Limb (tissue), 2 donors: ENCODE measurements at regions not wholly inside any gene's neighbourhood (a gene's known extent, or its start where the extent isn't known, plus 50 kb on each side); places are given as distances from the start of the nearest gene placed in this dataset.
"Not testable (repeated sequence)": the region's sequence is repeated elsewhere in the genome, so short reads cannot be mapped to it uniquely, and the experiment has no call there.

Experiments
- DNase-seq, 2 donors: peaks; one replicate each; pipeline ENCODE4 v3.0.0-alpha.2; 2016; ENCODE audit errors: extremely low spot score in 2 of 2

DNA sequence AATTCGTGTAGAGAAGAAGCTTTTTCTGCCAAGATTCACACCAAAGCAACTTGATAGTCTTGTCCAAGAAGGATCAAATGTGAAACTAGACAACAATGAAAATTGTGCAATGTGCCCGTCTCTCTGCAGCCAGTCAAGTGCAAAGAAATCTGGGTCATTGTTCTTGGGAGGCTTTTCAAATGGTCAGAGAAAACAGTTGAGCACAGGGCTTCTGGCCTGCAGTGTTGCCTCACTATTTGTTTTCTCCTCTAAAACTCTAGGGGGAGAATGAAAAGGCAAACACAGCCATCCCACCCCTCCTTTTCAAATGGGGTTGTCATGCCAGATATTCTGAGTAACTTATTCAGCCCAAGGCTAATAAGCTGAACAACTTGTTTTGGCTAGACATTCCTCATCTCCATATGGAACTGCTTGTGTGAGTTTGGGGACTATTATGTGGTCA lies 417.6 kb upstream of the CDIN1 start:
- no peak for DNase-seq

DNA sequence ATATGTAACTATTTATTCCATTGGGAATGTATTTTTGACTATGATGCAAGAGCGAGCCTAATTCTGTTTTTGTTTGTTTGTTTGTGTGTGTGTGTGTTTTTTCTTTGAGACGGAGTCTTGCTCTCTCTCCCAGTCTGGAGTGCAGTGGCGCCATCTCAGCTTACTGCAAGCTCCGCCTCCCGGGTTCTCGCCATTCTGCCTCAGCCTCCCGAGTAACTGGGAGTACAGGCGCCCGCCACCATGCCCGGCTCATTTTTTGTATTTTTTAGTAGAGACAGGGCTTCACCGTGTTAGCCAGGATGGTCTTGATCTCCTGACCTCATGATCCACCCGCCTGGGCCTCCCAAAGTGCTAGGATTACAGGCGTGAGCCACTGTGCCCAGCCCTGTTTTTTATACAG lies 415.4 kb upstream of the CDIN1 start:
- DNase-seq: not testable (repeated sequence)

DNA sequence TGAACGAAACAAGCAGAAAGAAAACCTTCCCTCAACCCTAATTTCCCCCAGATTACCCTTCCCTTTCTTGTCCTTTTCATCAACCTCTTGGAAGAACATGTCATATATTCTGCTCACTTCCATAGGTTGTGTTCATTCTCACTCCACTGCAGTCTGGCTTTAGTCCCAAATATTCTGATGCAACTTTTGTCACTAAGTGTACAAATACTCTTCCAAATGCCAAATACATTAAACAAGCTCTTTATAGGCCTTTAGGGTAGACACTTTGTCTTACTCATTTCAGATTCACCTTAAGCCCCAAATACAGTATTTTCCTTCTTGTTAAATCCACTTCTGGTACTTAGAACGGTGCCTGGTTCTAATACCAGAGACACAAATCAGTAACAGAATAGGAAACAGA lies 406.5 kb upstream of the CDIN1 start:
- DNase-seq: no peak

DNA sequence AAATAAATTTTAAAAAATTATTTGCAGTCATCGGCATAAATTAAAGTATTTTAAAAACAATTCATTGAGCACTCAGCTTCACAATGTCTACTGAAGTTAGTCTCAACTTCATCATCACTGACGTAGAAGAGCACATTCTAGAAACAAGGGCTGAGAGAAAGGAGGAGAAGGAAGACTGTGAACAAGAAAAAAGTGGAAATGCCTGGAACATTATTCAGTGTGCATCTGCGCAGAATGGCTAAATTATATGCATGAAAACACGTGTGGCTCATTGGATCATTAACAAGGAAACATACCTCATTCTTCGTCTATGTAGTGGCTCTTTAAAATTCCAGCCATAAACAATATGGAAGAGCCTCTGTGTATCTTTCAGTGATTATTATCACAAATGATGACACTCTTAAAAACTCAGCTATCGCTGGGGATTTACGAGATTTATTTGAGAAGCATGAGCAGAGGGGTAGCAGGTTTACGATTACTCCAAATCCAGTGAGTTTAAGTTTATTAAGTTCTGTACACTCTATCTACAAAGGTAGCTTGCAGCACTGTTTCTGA lies 404.2 kb upstream of the CDIN1 start:
- DNase-seq: no peak

DNA sequence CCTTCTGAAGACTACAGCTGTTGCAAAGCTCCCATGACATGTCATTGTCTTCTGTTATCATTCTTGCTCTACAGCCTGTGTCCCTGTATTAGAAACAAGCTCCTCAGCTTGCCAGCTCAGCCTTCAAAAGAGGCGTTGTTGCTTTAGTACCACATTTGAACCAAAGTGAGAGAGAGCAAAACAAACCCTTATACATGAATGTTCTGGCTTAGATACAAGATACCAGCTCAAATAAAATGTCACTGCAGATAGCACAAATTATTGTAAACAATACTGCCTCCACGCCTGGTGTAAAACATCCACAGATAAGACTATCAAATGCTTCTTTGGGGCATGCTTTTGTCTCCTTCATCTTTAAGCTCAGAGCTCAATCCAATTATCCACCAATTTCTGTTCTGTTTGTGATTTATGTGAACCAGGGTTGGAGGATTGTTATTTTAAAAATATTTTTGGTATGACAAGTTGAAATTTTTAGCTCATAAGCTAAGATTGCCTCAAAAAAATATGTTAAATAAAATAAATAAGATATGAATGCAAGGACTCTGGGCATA lies 403.6 kb upstream of the CDIN1 start:
- no peak for DNase-seq

DNA sequence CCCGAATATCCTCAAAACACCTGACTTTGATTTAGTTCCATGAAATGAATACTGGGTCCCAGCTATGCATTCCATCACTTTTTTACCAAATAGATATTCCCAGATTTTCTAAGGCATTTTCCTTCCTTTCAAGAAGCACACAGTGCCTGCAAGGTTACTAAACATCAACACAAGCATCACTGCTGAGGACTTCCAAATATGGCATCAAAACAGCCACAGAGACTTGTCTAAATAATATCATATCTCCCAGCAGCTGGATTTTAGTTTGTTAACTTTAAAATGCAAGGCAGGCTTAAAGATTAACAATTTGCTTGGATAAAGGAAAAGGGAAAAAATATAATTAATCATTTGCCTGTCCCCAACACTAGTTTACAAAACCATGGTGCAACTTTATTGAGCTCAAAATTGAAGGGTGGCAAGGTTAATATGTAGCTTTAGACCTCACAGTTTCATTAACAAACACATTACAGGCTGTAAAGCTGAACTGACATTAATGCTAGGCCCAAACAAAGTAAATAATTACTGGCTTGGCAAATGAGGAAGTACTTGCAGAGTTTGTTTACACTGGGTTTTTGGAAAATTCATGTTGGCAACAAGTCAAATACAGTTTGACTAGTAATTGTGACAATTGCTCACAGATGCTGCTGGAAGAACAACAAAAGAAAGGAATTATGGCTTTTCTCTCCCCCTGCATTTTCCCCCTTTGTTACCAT lies 401.7 kb upstream of the CDIN1 start:
- DNase-seq: peak in 1 of 2 donors; percentile 49

DNA sequence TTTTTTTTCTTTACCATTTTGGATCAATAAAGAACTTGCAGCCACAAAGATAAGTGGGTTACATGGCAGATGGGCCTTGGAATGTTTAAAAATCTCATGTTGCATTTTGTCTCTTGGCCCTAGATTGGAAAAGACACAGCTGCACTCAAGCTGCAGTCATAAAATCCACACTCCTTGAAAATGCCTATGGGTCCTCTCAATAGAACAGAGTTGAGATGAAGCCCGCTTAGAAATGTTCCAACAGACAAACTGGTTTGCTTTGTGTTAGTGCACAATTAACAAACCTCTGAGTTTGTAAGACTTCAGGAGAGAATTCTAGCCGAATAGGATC lies 401.2 kb upstream of the CDIN1 start:
- DNase-seq: no peak

DNA sequence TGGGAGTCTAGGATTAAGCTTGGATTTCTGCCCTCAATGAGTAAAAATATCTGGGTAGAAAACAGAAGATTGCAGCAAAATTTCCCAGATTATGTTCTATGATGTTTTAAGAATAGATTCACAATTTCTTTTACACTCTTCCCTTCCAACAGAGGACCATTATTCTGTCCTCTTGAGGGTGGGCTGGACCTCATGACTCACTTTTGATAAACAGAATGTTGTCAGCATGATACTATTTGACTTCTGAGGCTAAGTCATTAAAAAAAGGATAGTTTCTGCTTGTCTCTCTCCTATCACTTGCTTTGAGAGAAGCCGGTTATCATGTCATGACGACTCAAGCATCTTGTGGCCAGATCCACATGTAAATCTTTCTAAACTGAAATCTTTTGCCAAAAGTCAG lies 396.2 kb upstream of the CDIN1 start:
- no peak for DNase-seq

DNA sequence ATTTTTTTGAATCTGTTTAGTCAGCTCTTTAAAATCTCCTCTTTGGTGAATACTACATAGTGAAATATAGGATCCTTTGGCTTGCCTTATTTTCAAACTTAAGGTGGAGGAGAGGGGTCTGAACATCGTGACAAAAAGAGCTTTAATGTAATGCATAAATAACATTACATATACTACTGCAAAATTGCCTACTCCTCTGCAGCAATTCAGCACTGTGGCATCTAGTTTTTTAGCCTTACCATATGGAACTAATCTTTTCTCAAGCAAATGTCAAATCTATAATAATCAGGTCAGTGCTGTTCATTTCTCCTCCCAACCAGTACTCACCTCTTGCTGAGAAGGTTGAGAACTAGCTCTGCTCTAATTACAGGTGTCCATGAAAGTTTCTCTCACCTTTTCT lies 394.0 kb upstream of the CDIN1 start:
- DNase-seq: no peak

DNA sequence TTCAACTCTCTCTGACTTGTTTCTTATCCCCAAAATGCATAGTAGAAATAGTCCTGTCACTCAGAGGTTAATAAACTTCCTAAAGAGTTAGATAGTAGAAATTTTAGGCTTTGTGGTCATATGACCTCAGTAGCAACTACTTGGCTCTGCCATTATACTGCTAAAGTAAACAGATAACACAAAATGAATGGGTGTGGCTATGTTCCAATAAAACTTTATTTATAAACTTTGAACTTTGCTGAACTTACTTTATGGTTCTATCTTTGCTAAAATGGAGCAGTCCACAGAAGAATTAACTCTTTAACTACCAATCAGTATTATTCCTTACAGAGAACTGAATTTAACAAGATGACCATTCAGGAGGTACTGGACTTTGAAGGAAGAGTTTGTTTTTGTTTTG lies 393.6 kb upstream of the CDIN1 start:
- no peak for DNase-seq

DNA sequence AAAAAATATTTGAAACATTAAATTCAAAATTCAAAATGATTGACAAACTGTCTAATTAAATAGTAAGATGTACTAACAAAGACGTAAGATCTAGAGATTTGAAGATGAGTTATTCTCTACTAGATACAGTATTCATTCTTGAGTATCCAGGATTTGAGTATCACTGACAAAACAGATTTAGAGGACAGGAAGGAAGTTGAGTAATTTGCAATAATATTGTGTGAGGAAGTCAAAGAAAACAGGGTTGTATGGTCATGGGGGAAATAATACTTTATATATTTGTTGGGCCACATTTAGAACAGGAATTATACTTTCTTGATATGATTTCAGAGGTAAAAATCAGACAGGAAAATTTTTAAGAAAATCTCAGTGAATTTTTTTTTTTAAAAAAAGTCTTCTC lies 393.1 kb upstream of the CDIN1 start:
- DNase-seq: no peak

DNA sequence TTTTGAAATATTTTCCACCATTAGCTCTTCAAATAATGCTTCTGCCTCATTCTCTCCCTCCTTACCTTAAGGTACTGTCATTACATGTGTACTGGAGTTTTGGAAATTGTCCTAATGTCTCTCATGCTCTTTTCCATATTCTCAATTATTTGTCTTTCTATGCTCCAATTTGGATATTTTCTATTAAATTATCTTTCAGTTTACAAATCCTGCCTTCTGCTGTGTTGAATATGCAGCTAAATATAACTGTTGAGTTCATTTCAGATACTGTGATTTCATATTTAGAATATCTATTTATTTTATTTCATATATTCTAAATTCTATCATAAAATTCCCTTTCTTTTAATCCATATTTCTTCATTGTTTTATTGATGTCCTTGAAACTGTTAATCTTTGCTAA lies 388.0 kb upstream of the CDIN1 start:
- no peak for DNase-seq

DNA sequence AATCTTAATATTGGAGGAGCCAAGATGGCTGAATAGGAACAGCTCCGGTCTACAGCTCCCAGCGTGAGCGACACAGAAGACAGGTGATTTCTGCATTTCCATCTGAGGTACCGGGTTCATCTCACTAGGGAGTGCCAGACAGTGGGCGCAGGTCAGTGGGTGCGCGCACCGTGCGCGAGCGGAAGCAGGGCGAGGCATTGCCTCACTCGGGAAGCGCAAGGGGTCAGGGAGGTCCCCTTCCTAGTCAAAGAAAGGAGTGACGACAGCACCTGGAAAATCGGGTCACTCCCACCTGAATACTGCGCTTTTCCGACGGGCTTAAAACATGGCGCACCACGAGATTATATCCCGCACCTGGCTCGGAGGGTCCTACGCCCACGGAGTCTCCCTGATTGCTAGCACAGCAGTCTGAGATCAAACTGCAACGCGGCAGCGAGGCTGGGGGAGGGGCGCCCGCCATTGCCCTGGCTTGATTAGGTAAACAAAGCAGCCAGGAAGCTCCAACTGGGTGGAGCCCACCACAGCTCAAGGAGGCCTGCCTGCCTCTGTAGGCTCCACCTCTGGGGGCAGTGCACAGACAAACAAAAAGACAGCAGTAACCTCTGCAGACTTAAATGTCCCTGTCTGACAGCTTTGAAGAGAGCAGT lies 383.9 kb upstream of the CDIN1 start:
- DNase-seq: not testable (repeated sequence)

DNA sequence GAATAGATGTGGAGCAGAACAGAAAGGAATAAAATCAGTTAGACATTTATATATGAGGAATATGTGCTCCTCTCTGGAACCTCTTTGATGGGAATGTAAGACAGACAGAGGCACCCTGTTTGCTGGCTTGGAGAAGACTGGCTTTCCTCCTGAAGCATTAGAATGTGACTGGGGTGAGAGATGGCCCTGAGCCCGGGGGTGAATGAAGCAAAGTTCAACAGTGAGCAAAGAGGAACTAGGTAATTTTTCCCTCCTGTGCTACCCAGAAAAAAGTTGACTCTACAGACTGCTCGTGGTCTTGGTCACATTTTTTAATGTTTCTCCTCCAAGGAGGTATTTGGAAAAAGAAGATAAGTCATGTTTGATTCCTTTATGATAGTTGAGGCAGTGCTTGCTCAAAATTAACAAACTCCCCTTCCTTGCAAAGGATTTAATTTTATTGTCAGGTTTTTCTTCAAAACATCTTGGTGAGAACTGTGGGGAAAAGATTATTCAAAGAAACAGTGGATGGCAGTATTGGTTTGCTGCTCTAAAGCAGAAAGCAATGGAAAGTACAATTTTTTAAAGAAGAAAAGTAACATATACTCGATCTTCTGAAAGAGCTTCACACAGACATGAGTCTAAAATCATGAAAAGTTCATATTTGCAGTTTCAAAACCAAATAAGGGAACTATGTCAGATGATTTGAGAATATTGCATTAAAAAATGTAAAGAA lies 370.4 kb upstream of the CDIN1 start:
- no peak for DNase-seq

DNA sequence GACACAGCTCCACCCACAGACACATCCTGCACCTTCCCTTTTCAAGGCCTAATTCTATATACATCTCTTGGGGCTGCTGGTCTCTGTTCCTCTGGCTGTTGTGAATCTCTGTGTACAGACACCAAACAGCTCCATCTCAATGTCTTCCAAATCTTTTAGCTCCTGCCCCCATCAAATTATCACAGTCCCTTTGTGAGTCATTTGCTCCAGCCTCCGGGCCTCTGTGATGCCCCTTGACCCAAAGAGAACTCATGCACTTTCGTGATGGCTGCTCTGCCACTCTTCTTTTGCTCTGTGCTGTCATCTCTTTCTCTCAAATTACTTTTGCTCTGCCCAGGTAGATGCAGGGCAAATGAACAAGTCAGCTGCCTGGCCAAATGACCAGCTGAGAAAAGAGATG lies 369.0 kb upstream of the CDIN1 start:
- no peak for DNase-seq

DNA sequence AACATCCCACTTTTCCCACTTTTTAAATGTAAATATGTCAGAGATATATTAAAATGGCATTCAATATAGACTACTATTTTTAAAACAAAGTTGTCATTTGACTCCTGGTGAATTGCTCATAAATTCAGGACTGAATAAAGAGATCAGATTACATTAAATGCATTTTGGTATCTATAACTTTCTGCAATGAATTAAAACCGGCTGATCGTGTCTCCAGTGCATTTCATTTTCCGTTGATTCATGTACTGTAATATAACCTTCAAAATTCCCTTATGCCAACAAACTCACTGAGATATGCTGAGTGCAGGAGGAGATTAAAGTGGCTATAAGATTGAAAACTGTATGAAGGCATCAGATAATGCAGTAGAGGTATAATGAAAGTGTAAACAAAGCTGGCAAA lies 361.1 kb upstream of the CDIN1 start:
- no peak for DNase-seq

DNA sequence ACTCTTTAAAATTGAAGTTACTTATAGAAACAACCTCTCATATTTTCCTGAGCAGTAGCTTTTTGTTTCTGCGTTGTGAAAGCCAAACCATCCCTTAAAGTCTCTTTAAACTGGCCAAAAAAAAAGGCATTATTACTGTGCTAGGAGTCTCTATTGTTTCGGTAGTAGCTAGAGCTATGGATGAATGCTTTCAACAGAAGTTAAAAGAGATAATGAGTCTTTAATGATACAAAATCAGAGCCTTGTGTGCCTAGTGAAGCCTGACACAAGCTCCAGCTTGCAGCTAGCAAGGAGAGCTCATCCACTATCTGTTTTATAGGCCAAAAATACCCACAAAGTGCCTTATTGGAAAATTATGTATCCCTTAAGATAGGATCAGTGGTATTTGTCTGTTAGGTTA lies 360.4 kb upstream of the CDIN1 start:
- no peak for DNase-seq

DNA sequence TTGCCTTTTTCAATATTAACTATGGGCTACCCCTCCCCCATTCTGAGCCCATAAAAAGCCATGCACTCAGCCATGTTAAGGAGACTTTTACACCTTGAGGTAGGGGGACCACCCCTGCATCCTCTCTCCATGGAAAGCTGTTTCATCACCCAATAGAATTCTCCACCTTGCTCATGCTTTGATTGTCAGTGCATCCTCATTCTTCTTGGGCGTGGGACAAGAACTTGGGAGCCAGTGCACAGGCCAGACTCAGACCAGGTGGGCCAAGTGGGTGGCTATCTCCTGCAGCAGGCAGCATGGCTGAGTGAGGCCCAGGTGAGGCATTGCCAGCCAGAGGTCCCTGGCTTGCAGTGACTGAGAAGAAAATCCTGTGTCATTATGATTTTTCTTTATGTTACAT lies 357.4 kb upstream of the CDIN1 start:
- DNase-seq: no peak

DNA sequence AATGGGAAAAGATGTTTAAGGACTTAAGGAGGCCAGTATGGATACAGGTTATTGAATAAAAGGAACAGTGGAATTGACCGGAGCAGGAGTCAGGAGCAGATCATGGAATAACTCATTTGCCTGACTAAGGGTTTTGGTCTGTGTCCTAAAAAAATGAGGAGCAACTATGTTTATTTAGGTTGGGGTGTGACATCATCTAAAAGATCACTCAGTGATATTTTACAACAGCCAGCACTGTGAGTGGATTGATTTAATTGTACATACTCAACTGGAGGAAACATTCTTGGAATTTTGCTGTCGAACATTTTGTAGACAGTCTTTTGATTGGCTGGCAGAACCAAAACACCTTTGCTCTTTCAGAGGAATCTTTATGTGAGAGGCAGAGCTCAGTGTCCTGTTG lies 348.6 kb upstream of the CDIN1 start:
- DNase-seq: no peak

DNA sequence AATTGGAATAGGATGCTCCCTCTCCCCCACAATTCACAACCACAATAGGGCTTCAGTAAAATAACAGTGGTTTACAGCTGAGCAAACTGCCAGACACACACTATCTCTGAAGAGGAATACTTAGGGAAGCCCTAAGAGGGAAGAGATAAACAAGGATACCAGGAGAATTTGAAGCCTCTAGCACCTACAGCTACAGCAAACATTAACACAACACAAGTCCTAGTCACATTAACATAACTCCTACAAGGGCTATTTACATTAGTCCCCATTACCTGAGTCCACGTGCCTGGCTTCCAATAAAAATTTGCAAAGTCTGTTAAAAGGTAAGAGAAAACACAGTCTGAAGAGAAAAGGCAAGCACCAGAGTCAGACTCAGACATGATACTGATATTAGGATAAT lies 346.9 kb upstream of the CDIN1 start:
- DNase-seq: no peak

DNA sequence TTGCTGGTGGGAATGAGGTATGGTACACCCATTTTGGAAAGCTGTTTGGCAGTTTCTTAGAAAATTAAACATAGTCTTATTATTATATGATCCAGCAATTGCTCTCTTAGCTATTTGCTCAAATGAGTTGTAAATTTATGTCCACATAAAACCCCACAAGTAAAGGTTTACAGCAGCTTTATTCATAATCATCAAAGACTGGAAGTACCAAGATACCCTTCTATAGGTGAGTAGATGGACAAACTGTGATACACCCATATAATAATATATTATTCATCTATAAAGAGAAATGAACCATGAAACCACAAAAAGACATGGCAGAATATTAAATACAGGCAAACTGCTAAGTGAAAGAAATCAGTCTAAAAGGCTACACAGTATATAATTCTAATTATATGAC lies 344.7 kb upstream of the CDIN1 start:
- DNase-seq: no peak

DNA sequence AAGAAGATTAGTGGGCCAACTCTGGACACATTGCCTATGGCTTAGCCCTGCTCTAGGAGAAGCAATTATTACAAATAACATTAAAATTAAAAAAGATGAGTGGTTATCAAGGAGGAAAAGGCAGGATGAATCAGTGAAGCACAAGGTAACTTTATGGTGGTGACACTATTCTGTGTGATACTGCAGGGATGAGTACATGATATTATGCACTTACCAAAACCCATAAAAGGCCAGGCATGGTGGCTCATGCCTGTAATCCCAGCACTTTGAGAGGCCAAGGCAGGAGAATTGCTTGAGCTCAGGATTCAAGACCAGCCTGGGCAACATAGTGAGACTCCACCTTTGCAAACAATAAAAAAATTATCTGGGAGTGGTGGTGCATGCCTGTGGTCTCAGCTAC lies 344.3 kb upstream of the CDIN1 start:
- no peak for DNase-seq
